ENCODE measurements at regions not wholly inside any gene's neighbourhood (a gene's known extent, or its start where the extent isn't known, plus 50 kb on each side); places are given as distances from the start of the nearest gene placed in this dataset.

- DNase-seq (ENCODE audit: low spot score) = no peak
These were observed 59.1 kb upstream of the BICD1 start for GRCh38 chr12:32047357-32048212.

- no peak for DNase-seq (ENCODE audit: low spot score)
These were observed 57.9 kb upstream of the BICD1 start for GRCh38 chr12:32048791-32049190.

GRCh38 chr12:32049956-32050355 lies 56.7 kb upstream of the BICD1 start:
- no peak for DNase-seq (ENCODE audit: low spot score)

GRCh38 chr12:32051511-32052211 lies 55.0 kb upstream of the BICD1 start:
- DNase-seq (ENCODE audit: low spot score) = peak; percentile 71

- no peak for DNase-seq (ENCODE audit: low spot score)
These were observed 54.4 kb upstream of the BICD1 start for GRCh38 chr12:32052212-32052713.

- no peak for DNase-seq (ENCODE audit: low spot score)
These were observed 52.6 kb upstream of the BICD1 start for GRCh38 chr12:32053881-32054624.

All from RKO (cell line).